ENCODE measurements at regions not wholly inside any gene's neighbourhood (a gene's known extent, or its start where the extent isn't known, plus 50 kb on each side); places are given as distances from the start of the nearest gene placed in this dataset.

DNA sequence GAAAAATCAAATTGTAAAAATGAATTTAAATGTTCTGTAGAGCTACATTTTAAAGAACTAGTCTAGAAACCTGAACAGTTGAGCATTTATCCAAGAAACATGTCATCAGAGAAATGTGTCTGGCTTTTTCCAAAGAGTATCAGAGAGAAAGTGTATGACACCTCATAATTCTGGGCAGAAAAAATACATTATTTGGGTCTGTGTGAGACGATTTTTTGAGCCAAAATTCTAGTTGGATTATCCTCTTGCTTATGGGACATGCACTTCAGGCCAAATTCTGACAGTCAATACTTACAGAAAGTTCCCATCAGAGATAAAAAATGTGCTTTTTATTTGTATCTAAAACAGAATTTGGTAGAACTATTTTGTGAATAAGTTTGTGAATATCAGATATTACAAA, 1242.7 kb downstream of the EPHA7 start:
- no peaks in the 10 kb centered on the region for H3K4me1 ChIP-seq
- POLR2A ChIA-PET: no interaction called here
- no peak overlapping the region for H3K4me3 ChIP-seq
- no peak for DNase-seq (ENCODE audit: low read depth in 1 of 2, low spot score in 1 of 2)
- ATAC-seq: no peak
- no peak overlapping the region for H3K4me2 ChIP-seq
- 4% methylated on average over 1 of the region's 1 CpG for WGBS (ENCODE audit: missing lambda C conversion rate)
- CTCF ChIA-PET: no interaction called here
- TF ChIP-seq KDM1A (IDR thresholded peaks at IDR 0.05; ENCODE audit: low read depth): no peak
- FAIRE-seq: no peak
- no peaks in the 10 kb centered on the region for H3K9me3 ChIP-seq
- no peak overlapping the region for H3K27ac ChIP-seq

DNA sequence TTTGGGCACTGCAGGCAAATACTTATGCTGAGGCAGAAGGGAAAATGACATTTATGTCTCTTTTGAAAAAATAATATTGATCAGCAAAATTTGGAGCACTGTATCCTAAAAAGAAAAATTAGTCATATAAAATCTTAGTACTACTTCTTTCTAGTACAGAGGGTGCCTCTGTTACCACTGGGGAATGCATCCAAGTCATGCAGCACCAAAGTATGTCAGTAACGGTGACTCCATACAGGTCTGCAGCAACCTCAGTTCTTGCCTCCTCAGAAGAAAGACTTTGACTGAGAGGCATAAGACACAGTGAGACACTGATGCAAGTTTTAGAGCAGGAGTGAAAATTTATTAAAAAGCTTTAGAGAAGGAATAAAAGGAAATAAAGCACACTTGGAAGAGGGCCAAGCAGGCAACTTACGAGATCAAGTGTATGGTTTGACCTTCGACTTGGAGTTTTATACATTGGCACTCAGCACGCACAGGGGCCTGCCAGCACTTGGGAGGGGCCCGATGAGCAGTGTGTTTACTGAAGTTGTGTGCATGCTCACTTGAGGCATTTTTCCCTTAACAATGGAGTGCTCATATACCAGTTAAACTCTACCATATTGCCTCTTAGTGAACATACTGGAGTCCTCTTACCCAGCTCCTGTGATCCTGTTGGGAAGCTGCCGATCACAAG, 1244.8 kb downstream of the EPHA7 start:
- Histone ChIP-seq H3K9me3 (no peaks in the 10 kb centered on the region), H3K4me1 (no peaks in the 10 kb centered on the region), H3K4me3 (no peak overlapping the region), H3K27ac (no peak overlapping the region), H3K4me2 (no peak overlapping the region)
- DNase-seq (ENCODE audit: low read depth in 1 of 2, low spot score in 1 of 2) (no peak), ATAC-seq (no peak), FAIRE-seq (no peak)
- TF ChIP-seq RCOR1 (IDR thresholded peaks at IDR 0.05; ENCODE audit: low read depth, low read length) (no peak), JUN (IDR thresholded peaks at IDR 0.05) (no peak), RAD21 (conservative IDR thresholded peaks at IDR 0.05 in 1 of 2, IDR thresholded peaks at IDR 0.05 in 1 of 2) (no peak), ZSCAN20 (CRISPR knock-in tag; IDR thresholded peaks at IDR 0.05) (no peak), RNF2 (IDR thresholded peaks at IDR 0.05; ENCODE audit: borderline replicate concordance, low read depth) (no peak), POLR2AphosphoS2 (conservative IDR thresholded peaks at IDR 0.05; ENCODE audit: low read length) (no peak), ZNF302 (CRISPR knock-in tag; IDR thresholded peaks at IDR 0.05) (no peak), HOXB13 (CRISPR knock-in tag; IDR thresholded peaks at IDR 0.05; ENCODE audit: low read depth) (no peak), FOSB (CRISPR knock-in tag; IDR thresholded peaks at IDR 0.05) (no peak), CHD4 (IDR thresholded peaks at IDR 0.05; ENCODE audit: borderline replicate concordance) (no peak), ESRRA (IDR thresholded peaks at IDR 0.05; ENCODE audit: borderline replicate concordance, low read length) (no peak), HOXA7 (CRISPR knock-in tag; IDR thresholded peaks at IDR 0.05) (no peak), PHF8 (IDR thresholded peaks at IDR 0.05; ENCODE audit: borderline replicate concordance, low read depth) (no peak)
- TF ChIP-seq, protein P1, sequence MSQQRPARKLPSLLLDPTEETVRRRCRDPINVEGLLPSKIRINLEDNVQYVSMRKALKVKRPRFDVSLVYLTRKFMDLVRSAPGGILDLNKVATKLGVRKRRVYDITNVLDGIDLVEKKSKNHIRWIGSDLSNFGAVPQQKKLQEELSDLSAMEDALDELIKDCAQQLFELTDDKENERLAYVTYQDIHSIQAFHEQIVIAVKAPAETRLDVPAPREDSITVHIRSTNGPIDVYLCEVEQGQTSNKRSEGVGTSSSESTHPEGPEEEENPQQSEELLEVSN (IDR thresholded peaks at IDR 0.05; ENCODE audit: borderline replicate concordance, low read depth): no peak
- TF ChIP-seq, protein P2, sequence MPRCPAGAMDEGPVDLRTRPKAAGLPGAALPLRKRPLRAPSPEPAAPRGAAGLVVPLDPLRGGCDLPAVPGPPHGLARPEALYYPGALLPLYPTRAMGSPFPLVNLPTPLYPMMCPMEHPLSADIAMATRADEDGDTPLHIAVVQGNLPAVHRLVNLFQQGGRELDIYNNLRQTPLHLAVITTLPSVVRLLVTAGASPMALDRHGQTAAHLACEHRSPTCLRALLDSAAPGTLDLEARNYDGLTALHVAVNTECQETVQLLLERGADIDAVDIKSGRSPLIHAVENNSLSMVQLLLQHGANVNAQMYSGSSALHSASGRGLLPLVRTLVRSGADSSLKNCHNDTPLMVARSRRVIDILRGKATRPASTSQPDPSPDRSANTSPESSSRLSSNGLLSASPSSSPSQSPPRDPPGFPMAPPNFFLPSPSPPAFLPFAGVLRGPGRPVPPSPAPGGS (IDR thresholded peaks at IDR 0.05): no peak
- TF ChIP-seq, protein P3, sequence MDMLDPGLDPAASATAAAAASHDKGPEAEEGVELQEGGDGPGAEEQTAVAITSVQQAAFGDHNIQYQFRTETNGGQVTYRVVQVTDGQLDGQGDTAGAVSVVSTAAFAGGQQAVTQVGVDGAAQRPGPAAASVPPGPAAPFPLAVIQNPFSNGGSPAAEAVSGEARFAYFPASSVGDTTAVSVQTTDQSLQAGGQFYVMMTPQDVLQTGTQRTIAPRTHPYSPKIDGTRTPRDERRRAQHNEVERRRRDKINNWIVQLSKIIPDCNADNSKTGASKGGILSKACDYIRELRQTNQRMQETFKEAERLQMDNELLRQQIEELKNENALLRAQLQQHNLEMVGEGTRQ (IDR thresholded peaks at IDR 0.05): no peak
- 12% methylated on average over 6 of the region's 6 CpGs for WGBS (ENCODE audit: missing lambda C conversion rate)
- ChIA-PET POLR2A (no interaction called here), CTCF (no interaction called here)

DNA sequence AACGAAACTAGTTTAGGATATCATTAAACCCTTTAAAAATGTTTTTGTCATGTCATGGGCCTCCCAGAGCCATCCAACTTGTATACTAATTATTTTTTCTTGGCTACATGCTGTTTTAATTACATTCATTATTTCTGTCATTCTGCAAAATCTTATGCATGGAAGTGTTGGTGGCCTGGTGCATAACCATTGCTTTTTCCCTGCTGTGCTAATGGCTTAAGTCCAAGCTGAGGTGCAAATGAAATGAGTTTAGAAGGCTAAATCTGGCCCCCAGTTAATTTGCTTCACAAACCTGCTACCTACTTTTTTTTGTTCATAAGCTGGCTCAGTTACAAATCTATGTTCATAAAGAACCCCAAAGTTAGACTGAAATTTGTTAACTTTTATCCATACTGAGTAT, 1249.9 kb downstream of the EPHA7 start:
- ATAC-seq: no peak
- ChIA-PET POLR2A (no interaction called here), CTCF (no interaction called here)
- Histone ChIP-seq H3K9me3 (no peaks in the 10 kb centered on the region), H3K27ac (no peak overlapping the region), H3K4me1 (no peaks in the 10 kb centered on the region), H3K4me3 (no peak overlapping the region), H3K4me2 (no peak overlapping the region)
- 9% methylated on average over 1 of the region's 1 CpG for WGBS (ENCODE audit: missing lambda C conversion rate)
- no peak for DNase-seq (ENCODE audit: low read depth in 1 of 2, low spot score in 1 of 2)
- FAIRE-seq: no peak
- TF ChIP-seq CBX8 (IDR thresholded peaks at IDR 0.05) (no peak), MAFK (IDR thresholded peaks at IDR 0.05; ENCODE audit: partially characterized antibody) (no peak), FOSB (CRISPR knock-in tag; IDR thresholded peaks at IDR 0.05) (no peak), ZSCAN20 (CRISPR knock-in tag; IDR thresholded peaks at IDR 0.05) (no peak), RAD21 (conservative IDR thresholded peaks at IDR 0.05 in 1 of 2, IDR thresholded peaks at IDR 0.05 in 1 of 2) (no peak), NFE2L2 (conservative IDR thresholded peaks at IDR 0.05; ENCODE audit: low read length) (no peak), SMC3 (IDR thresholded peaks at IDR 0.05) (no peak), EP300 (IDR thresholded peaks at IDR 0.05) (no peak), PHF8 (IDR thresholded peaks at IDR 0.05; ENCODE audit: borderline replicate concordance, low read depth) (no peak), EHF (CRISPR knock-in tag; IDR thresholded peaks at IDR 0.05) (no peak), HEYL (CRISPR knock-in tag; IDR thresholded peaks at IDR 0.05) (no peak)
- TF ChIP-seq, protein P4, sequence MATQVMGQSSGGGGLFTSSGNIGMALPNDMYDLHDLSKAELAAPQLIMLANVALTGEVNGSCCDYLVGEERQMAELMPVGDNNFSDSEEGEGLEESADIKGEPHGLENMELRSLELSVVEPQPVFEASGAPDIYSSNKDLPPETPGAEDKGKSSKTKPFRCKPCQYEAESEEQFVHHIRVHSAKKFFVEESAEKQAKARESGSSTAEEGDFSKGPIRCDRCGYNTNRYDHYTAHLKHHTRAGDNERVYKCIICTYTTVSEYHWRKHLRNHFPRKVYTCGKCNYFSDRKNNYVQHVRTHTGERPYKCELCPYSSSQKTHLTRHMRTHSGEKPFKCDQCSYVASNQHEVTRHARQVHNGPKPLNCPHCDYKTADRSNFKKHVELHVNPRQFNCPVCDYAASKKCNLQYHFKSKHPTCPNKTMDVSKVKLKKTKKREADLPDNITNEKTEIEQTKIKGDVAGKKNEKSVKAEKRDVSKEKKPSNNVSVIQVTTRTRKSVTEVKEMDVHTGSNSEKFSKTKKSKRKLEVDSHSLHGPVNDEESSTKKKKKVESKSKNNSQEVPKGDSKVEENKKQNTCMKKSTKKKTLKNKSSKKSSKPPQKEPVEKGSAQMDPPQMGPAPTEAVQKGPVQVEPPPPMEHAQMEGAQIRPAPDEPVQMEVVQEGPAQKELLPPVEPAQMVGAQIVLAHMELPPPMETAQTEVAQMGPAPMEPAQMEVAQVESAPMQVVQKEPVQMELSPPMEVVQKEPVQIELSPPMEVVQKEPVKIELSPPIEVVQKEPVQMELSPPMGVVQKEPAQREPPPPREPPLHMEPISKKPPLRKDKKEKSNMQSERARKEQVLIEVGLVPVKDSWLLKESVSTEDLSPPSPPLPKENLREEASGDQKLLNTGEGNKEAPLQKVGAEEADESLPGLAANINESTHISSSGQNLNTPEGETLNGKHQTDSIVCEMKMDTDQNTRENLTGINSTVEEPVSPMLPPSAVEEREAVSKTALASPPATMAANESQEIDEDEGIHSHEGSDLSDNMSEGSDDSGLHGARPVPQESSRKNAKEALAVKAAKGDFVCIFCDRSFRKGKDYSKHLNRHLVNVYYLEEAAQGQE (IDR thresholded peaks at IDR 0.05): no peak
- TF ChIP-seq, protein P5, sequence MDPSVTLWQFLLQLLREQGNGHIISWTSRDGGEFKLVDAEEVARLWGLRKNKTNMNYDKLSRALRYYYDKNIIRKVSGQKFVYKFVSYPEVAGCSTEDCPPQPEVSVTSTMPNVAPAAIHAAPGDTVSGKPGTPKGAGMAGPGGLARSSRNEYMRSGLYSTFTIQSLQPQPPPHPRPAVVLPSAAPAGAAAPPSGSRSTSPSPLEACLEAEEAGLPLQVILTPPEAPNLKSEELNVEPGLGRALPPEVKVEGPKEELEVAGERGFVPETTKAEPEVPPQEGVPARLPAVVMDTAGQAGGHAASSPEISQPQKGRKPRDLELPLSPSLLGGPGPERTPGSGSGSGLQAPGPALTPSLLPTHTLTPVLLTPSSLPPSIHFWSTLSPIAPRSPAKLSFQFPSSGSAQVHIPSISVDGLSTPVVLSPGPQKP (IDR thresholded peaks at IDR 0.05; ENCODE audit: low read depth, low read length): no peak
